PC-3 (cell line): ENCODE measurements at regions not wholly inside any gene's neighbourhood (a gene's known extent, or its start where the extent isn't known, plus 50 kb on each side); places are given as distances from the start of the nearest gene placed in this dataset.

Source experiments
- ATAC-seq: fragments of 200-7000 bp; cut with Tn5 transposase; 2 replicates; pipeline ENCODE4 v1.9.1; 2020; ENCODE audit warnings: mild to moderate bottlenecking, moderate library complexity
- BruUV-seq: library from RNA; stranded (reverse); fragments of 400-500 nt; replicated peaks from 2 replicates; lab custom pipeline; 2021; lab: Mats Ljungman, UMichigan
- CTCF ChIA-PET: fragments of 300-600 bp; sonication (Branson Sonifier 250); formaldehyde crosslinking; loops from one replicate; lab custom pipeline; 2022; ENCODE audit warnings: antibody characterized with exemption; lab: Charles Lee
- POLR2A ChIA-PET: fragments of 300-600 bp; sonication (Branson Sonifier 250); formaldehyde crosslinking; loops from one replicate; lab custom pipeline; 2022; ENCODE audit warnings: antibody characterized with exemption; ENCODE audit not compliant: unreplicated experiment; lab: Charles Lee
- DNase-seq: peaks from one replicate; pipeline ENCODE4 v3.0.0-alpha.2; 2015
- H2AFZ ChIP-seq: fragments of 300-600 bp; sonication (generic); 2 replicates; pipeline ENCODE4 v1.6.0; 2016; ENCODE audit warnings: antibody characterized with exemption, low read length
- H3F3A ChIP-seq: fragments of 300-600 bp; sonication (generic); one replicate; pipeline ENCODE4 v1.6.0; 2017; ENCODE audit warnings: antibody characterized with exemption, low read length, control low read depth, mild to moderate bottlenecking; ENCODE audit not compliant: unreplicated experiment
- H3K27ac ChIP-seq: fragments of 300-600 bp; sonication (generic); 2 replicates; pipeline ENCODE4 v1.5.1; 2016; ENCODE audit warnings: mild to moderate bottlenecking, low read length
- H3K27me3 ChIP-seq: fragments of 300-600 bp; sonication (generic); 2 replicates; pipeline ENCODE4 v1.6.1; 2016; ENCODE audit warnings: low read length, mixed read lengths
- H3K36me3 ChIP-seq: fragments of 300-600 bp; sonication (generic); 2 replicates; pipeline ENCODE4 v1.6.1; 2016; ENCODE audit warnings: low read depth, mixed run types, low read length, mixed read lengths
- H3K4me1 ChIP-seq: fragments of 300-600 bp; sonication (generic); 2 replicates; pipeline ENCODE4 v1.5.1; 2016; ENCODE audit warnings: low read length; ENCODE audit not compliant: insufficient read depth
- H3K4me2 ChIP-seq: fragments of 300-600 bp; sonication (generic); 2 replicates; pipeline ENCODE4 v1.6.0; 2016; ENCODE audit warnings: low read length
- H3K4me3 ChIP-seq: fragments of 300-600 bp; sonication (generic); 2 replicates; pipeline ENCODE4 v1.5.1; 2016; ENCODE audit warnings: mild to moderate bottlenecking, low read length, mixed read lengths
- H3K79me2 ChIP-seq: fragments of 300-600 bp; sonication (generic); 2 replicates; pipeline ENCODE4 v1.6.1; 2017; ENCODE audit warnings: low read length, mixed read lengths
- H3K9ac ChIP-seq: fragments of 300-600 bp; sonication (generic); 2 replicates; pipeline ENCODE4 v1.6.0; 2016; ENCODE audit warnings: mild to moderate bottlenecking, low read length
- H3K9me2 ChIP-seq: fragments of 300-600 bp; sonication (generic); replicated peaks from 2 replicates; pipeline ENCODE4 v1.6.1; 2016; ENCODE audit warnings: mixed run types, low read length, mixed read lengths
- H3K9me3 ChIP-seq: fragments of 300-600 bp; sonication (generic); 2 replicates; pipeline ENCODE4 v1.6.1; 2016; ENCODE audit warnings: low read length, mixed read lengths
- H4K20me1 ChIP-seq: fragments of 300-600 bp; sonication (generic); 2 replicates; pipeline ENCODE4 v1.6.1; 2016; ENCODE audit warnings: low read length, mixed read lengths
- CTCF ChIP-seq: fragments of 300-600 bp; sonication (generic); conservative IDR thresholded peaks from 2 replicates; pipeline ENCODE4 v1.5.1; 2017; ENCODE audit warnings: antibody characterized with exemption, low read depth, mild to moderate bottlenecking, low read length
- EZH2 ChIP-seq: fragments of 300-600 bp; sonication (generic); IDR thresholded peaks from one replicate; pipeline ENCODE4 v1.6.1; 2017; ENCODE audit warnings: antibody characterized with exemption, mild to moderate bottlenecking, low read length; ENCODE audit not compliant: unreplicated experiment
- EZH2phosphoT487 ChIP-seq: fragments of 300-600 bp; sonication (generic); IDR thresholded peaks from 2 replicates; pipeline ENCODE4 v1.6.1; 2018; ENCODE audit warnings: mild to moderate bottlenecking, antibody characterized with exemption, low read length, borderline replicate concordance
- intact Hi-C: fragments of 100-400 bp; cut with micrococcal nuclease; formaldehyde crosslinking; loops from 2 replicates; pipeline ENCODE4 v1.9.0; 2023

GRCh38 chr2:126774761-126775160, 118.8 kb downstream of the GYPC start:
- H3K27me3 ChIP-seq = peaks cover 32% of the 10 kb centered on the region

GRCh38 chr2:126775300-126775985, 119.5 kb downstream of the GYPC start:
- CTCF ChIA-PET = no interaction called here
- no peak overlapping the region for H3K4me2 ChIP-seq
- no peaks in the 10 kb centered on the region for H3K9me3 ChIP-seq
- peaks cover 32% of the 10 kb centered on the region for H3K27me3 ChIP-seq
- no TSS peak for BruUV-seq
- ATAC-seq (no peak), DNase-seq (no peak)
- POLR2A ChIA-PET = no interaction called here
- no peaks in the 10 kb centered on the region for H3K36me3 ChIP-seq
- H3K9ac ChIP-seq = no peak overlapping the region
- intact Hi-C loops = no loop called here
- no peak overlapping the region for H3K27ac ChIP-seq
- H3K79me2 ChIP-seq = no peaks in the 10 kb centered on the region
- H3K9me2 ChIP-seq = no peaks in the 10 kb centered on the region
- TF ChIP-seq EZH2phosphoT487 (no peak), CTCF (no peak), EZH2 (no peak)
- H2AFZ ChIP-seq = no peak overlapping the region
- no peaks in the 10 kb centered on the region for H3K4me1 ChIP-seq
- no peak overlapping the region for H3K4me3 ChIP-seq
- H3F3A ChIP-seq = no peaks in the 10 kb centered on the region
- no peaks in the 10 kb centered on the region for H4K20me1 ChIP-seq

More at GRCh38 chr2:126774761-126775160, 118.8 kb downstream of the GYPC start:
- ATAC-seq = no peak
- TF ChIP-seq CTCF (no peak), EZH2 (no peak), EZH2phosphoT487 (no peak)
- no peaks in the 10 kb centered on the region for H3K9me3 ChIP-seq
- intact Hi-C loops = no loop called here
- BruUV-seq = no TSS peak
- no peak overlapping the region for H3K4me3 ChIP-seq
- no peaks in the 10 kb centered on the region for H3K9me2 ChIP-seq
- no peaks in the 10 kb centered on the region for H4K20me1 ChIP-seq
- H3K4me2 ChIP-seq = no peak overlapping the region
- POLR2A ChIA-PET = no interaction called here
- H3K4me1 ChIP-seq = no peaks in the 10 kb centered on the region
- H3K27ac ChIP-seq = no peak overlapping the region
- H3K79me2 ChIP-seq = no peaks in the 10 kb centered on the region
- no peak for DNase-seq
- H3F3A ChIP-seq = no peaks in the 10 kb centered on the region
- CTCF ChIA-PET = no interaction called here
- no peak overlapping the region for H3K9ac ChIP-seq
- no peaks in the 10 kb centered on the region for H3K36me3 ChIP-seq
- no peak overlapping the region for H2AFZ ChIP-seq

GRCh38 chr2:126776255-126776654, 120.3 kb downstream of the GYPC start:
- DNase-seq (no peak), ATAC-seq (no peak)
- no peak overlapping the region for H3K9ac ChIP-seq
- no peaks in the 10 kb centered on the region for H3K79me2 ChIP-seq
- H3K27me3 ChIP-seq = peaks cover 38% of the 10 kb centered on the region
- H3K9me3 ChIP-seq = no peaks in the 10 kb centered on the region
- intact Hi-C loops = no loop called here
- H2AFZ ChIP-seq = no peak overlapping the region
- H3K27ac ChIP-seq = no peak overlapping the region
- ChIA-PET CTCF (no interaction called here), POLR2A (no interaction called here)
- H3K9me2 ChIP-seq = no peaks in the 10 kb centered on the region
- no peaks in the 10 kb centered on the region for H3F3A ChIP-seq
- no peaks in the 10 kb centered on the region for H4K20me1 ChIP-seq
- no peak overlapping the region for H3K4me3 ChIP-seq
- H3K4me1 ChIP-seq = no peaks in the 10 kb centered on the region
- TF ChIP-seq CTCF (no peak), EZH2 (no peak), EZH2phosphoT487 (no peak)
- H3K4me2 ChIP-seq = no peak overlapping the region
- H3K36me3 ChIP-seq = no peaks in the 10 kb centered on the region
- no TSS peak for BruUV-seq
